Esophagus muscularis mucosa (tissue), 3 donors: ENCODE measurements at regions not wholly inside any gene's neighbourhood (a gene's known extent, or its start where the extent isn't known, plus 50 kb on each side); places are given as distances from the start of the nearest gene placed in this dataset.

ENCODE experiments used
- CTCF ChIP-seq, 3 experiments: fragments of 200-600 bp in 2 of 3; fragments of 450-650 bp in 1 of 3; sonication (generic) in 2 of 3; IDR thresholded peaks; one replicate each; pipeline ENCODE4 v1.5.1; 2017 to 2019; ENCODE audit warnings: antibody characterized with exemption in 3 of 3, mild to moderate bottlenecking in 2 of 3, moderate library complexity in 1 of 3
- POLR2A ChIP-seq: fragments of 450-650 bp; IDR thresholded peaks from one replicate; pipeline ENCODE4 v1.6.1; 2017; ENCODE audit warnings: antibody characterized with exemption, moderate library complexity, mild to moderate bottlenecking, low read depth

- TF ChIP-seq CTCF (IDR thresholded peaks at IDR 0.05) (no peak), POLR2A (no peak)
These were observed 623.7 kb downstream of the BNC2 start for GRCh38 chr9:16246785-16247184.
